Smooth muscle cell (in vitro differentiated cells): ENCODE measurements at regions not wholly inside any gene's neighbourhood (a gene's known extent, or its start where the extent isn't known, plus 50 kb on each side); places are given as distances from the start of the nearest gene placed in this dataset. TPM values are rescaled to one million over a fixed set of nuclear protein-coding genes. Genes with fewer than 3 reads are reported as not detected.

Experiments used
- DNase-seq: peaks from one replicate; lab custom pipeline; 2025; ENCODE audit not compliant: unreplicated experiment; lab: John Stamatoyannopoulos, UW
- H2AFZ ChIP-seq: fragments of 200-600 bp; sonication (generic); 2 replicates; pipeline ENCODE4 v1.6.0; 2016; ENCODE audit warnings: antibody characterized with exemption, low read depth, mild to moderate bottlenecking
- H3F3A ChIP-seq: fragments of 200-600 bp; sonication (generic); 2 replicates; pipeline ENCODE4 v1.6.0; 2017; ENCODE audit warnings: antibody characterized with exemption, low read depth
- H3K27ac ChIP-seq: fragments of 200-600 bp; sonication (generic); 2 replicates; pipeline ENCODE4 v1.5.1; 2016; ENCODE audit warnings: low read depth, mild to moderate bottlenecking
- H3K27me3 ChIP-seq: fragments of 200-600 bp; sonication (generic); 2 replicates; pipeline ENCODE4 v1.6.1; 2016; ENCODE audit warnings: low read depth, mild to moderate bottlenecking
- H3K36me3 ChIP-seq: fragments of 200-600 bp; sonication (generic); 2 replicates; pipeline ENCODE4 v1.5.1; 2016; ENCODE audit warnings: low read depth
- H3K4me1 ChIP-seq: fragments of 200-600 bp; sonication (generic); 2 replicates; pipeline ENCODE4 v1.5.1; 2016; ENCODE audit warnings: low read depth
- H3K4me2 ChIP-seq: fragments of 200-600 bp; sonication (generic); 2 replicates; pipeline ENCODE4 v1.6.0; 2016; ENCODE audit warnings: mild to moderate bottlenecking
- H3K4me3 ChIP-seq: fragments of 200-600 bp; sonication (generic); 2 replicates; pipeline ENCODE4 v1.5.1; 2016; ENCODE audit warnings: mild to moderate bottlenecking
- H3K79me2 ChIP-seq: fragments of 200-600 bp; sonication (generic); 2 replicates; pipeline ENCODE4 v1.6.0; 2016; ENCODE audit warnings: low read depth, mild to moderate bottlenecking
- H3K9ac ChIP-seq: fragments of 200-600 bp; sonication (generic); 2 replicates; pipeline ENCODE4 v1.6.0; 2016; ENCODE audit warnings: low read depth
- H3K9me3 ChIP-seq: fragments of 200-600 bp; sonication (generic); replicated peaks from 2 replicates; pipeline ENCODE4 v1.5.1; 2016; ENCODE audit warnings: low read depth
- H4K20me1 ChIP-seq: fragments of 200-600 bp; sonication (generic); 2 replicates; pipeline ENCODE4 v1.6.0; 2016; ENCODE audit warnings: low read depth
- WGBS: methylation state at CpG from one replicate; pipeline ENCODE4 v1.1.7; 2016; ENCODE audit warnings: low lambda C conversion rate; 5-methylcytosine and 5-hydroxymethylcytosine counted together
- small RNA-seq: library from RNA; depleted of rRNA; stranded (forward); fragments of <200 nt; gene quantifications from one replicate; pipeline ENCODE3, GENCODE V24; 2014
- TF ChIP-seq, protein P1 (sequence below): fragments of 200-600 bp; sonication (generic); IDR thresholded peaks from 2 replicates; pipeline ENCODE4 v1.5.1; 2017; ENCODE audit warnings: borderline replicate concordance, mild to moderate bottlenecking, antibody characterized with exemption; ENCODE audit not compliant: insufficient read depth, poor library complexity, severe bottlenecking

DNA sequence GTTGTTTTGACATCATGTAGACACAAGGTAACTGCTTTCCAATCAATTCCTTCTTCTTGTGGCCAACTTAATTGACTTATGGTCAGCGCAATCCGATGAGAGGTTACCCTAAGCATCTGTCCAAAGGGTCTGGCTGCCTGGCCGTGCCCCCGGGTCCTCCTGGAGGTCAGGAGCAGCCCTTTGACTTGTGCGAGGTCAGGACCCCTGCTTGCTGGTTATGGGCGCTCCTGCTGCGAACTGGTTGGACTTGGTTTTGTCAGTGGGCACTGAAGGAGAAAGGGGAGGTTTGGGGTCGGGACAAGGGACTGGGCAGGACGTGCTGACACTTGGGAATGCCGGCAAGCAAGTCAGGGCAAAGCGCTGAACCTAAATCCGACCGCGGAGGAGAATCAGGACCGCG is 215.6 kb downstream of the QKI start:
- Histone ChIP-seq H3K27ac (no peak overlapping the region), H3K4me1 (no peaks in the 10 kb centered on the region), H3K9me3 (no peaks in the 10 kb centered on the region), H3K4me3 (no peak overlapping the region), H4K20me1 (no peaks in the 10 kb centered on the region), H3K4me2 (no peak overlapping the region), H2AFZ (no peak overlapping the region), H3F3A (no peaks in the 10 kb centered on the region), H3K36me3 (no peaks in the 10 kb centered on the region), H3K9ac (no peak overlapping the region), H3K79me2 (no peaks in the 10 kb centered on the region), H3K27me3 (no peaks in the 10 kb centered on the region)
- DNase-seq: no peak
- TF ChIP-seq, protein P1, sequence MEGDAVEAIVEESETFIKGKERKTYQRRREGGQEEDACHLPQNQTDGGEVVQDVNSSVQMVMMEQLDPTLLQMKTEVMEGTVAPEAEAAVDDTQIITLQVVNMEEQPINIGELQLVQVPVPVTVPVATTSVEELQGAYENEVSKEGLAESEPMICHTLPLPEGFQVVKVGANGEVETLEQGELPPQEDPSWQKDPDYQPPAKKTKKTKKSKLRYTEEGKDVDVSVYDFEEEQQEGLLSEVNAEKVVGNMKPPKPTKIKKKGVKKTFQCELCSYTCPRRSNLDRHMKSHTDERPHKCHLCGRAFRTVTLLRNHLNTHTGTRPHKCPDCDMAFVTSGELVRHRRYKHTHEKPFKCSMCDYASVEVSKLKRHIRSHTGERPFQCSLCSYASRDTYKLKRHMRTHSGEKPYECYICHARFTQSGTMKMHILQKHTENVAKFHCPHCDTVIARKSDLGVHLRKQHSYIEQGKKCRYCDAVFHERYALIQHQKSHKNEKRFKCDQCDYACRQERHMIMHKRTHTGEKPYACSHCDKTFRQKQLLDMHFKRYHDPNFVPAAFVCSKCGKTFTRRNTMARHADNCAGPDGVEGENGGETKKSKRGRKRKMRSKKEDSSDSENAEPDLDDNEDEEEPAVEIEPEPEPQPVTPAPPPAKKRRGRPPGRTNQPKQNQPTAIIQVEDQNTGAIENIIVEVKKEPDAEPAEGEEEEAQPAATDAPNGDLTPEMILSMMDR: no peak
- 96% methylated on average over 16 of the region's 16 CpGs for WGBS

Small RNAs in the stretch of these regions (small RNA-seq; reads per million reads assigned to genes)
- gene RN7SL366P: not detected
